Osteoblast (primary cell): ENCODE measurements at regions not wholly inside any gene's neighbourhood (a gene's known extent, or its start where the extent isn't known, plus 50 kb on each side); places are given as distances from the start of the nearest gene placed in this dataset.
"Not testable (repeated sequence)": the region's sequence is repeated elsewhere in the genome, so short reads cannot be mapped to it uniquely, and the experiment has no call there.

ENCODE experiments used
- DNase-seq: peaks from one replicate; pipeline ENCODE4 v3.0.0; 2011; ENCODE audit warnings: low spot score, mixed read lengths; ENCODE audit not compliant: insufficient read length; ENCODE audit errors: missing footprints
- H2AFZ ChIP-seq: 2 replicates; pipeline ENCODE4 v1.6.0; 2011; ENCODE audit warnings: mild to moderate bottlenecking, low read length
- H3K27ac ChIP-seq: 2 replicates; pipeline ENCODE4 v1.5.1; 2011; ENCODE audit warnings: mild to moderate bottlenecking, low read depth, low read length, moderate library complexity
- H3K27me3 ChIP-seq: 2 replicates; pipeline ENCODE4 v1.6.0; 2012; ENCODE audit warnings: mild to moderate bottlenecking, control low read depth, inconsistent platforms, low read length, moderate library complexity; ENCODE audit not compliant: insufficient read depth
- H3K36me3 ChIP-seq: 2 replicates; pipeline ENCODE4 v1.5.1; 2011; ENCODE audit warnings: mild to moderate bottlenecking, low read length, control low read depth, moderate library complexity; ENCODE audit not compliant: insufficient read depth
- H3K4me1 ChIP-seq: 2 replicates; pipeline ENCODE4 v1.5.1; 2011; ENCODE audit warnings: mild to moderate bottlenecking, low read length, control low read depth, moderate library complexity; ENCODE audit not compliant: insufficient read depth
- H3K4me2 ChIP-seq: 2 replicates; pipeline ENCODE4 v1.6.0; 2011; ENCODE audit warnings: mild to moderate bottlenecking, low read length; ENCODE audit not compliant: insufficient read depth
- H3K4me3 ChIP-seq: fragments of 200-600 bp; sonication (generic); 3 replicates; pipeline ENCODE4 v1.5.1; 2012; ENCODE audit warnings: mild to moderate bottlenecking, low read length, inconsistent platforms; ENCODE audit not compliant: insufficient read depth
- H3K79me2 ChIP-seq: 2 replicates; pipeline ENCODE4 v1.6.0; 2012; ENCODE audit warnings: mild to moderate bottlenecking, low read length, control low read depth, inconsistent platforms; ENCODE audit not compliant: insufficient read depth
- H3K9me3 ChIP-seq: 2 replicates; pipeline ENCODE4 v1.5.1; 2011; ENCODE audit warnings: low read depth, low read length, control low read depth
- H4K20me1 ChIP-seq: 2 replicates; pipeline ENCODE4 v1.6.0; 2012; ENCODE audit warnings: mild to moderate bottlenecking, low read length, control low read depth; ENCODE audit not compliant: insufficient read depth
- TF ChIP-seq, protein P1 (sequence below): IDR thresholded peaks from 2 replicates; pipeline ENCODE4 v1.5.1; 2011; ENCODE audit warnings: mild to moderate bottlenecking, low read depth, low read length, moderate library complexity; ENCODE audit errors: extremely low read depth

DNA sequence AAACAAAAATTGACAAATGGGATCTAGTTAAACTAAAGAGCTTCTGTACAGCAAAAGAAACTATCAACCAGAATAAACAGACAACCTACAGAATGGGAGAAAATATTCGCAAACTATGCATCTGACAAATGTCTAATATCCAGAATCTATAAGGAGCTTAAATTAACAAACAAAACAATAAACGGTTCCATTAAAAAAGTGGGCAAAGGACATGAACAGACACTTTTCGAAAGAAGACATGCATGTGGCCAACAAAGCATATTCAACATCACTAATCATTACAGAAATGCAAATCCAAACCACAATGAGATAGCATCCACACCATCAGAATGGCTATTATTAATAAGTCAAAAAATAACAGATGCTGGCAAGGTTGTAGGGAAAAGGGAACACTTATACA, 50.5 kb upstream of the MED13L start:
- DNase-seq, H3K4me2 ChIP-seq, H3K4me3 ChIP-seq, H4K20me1 ChIP-seq, H3K9me3 ChIP-seq, H3K79me2 ChIP-seq, H3K27ac ChIP-seq, H3K36me3 ChIP-seq, H3K4me1 ChIP-seq, H2AFZ ChIP-seq, H3K27me3 ChIP-seq: not testable (repeated sequence)

DNA sequence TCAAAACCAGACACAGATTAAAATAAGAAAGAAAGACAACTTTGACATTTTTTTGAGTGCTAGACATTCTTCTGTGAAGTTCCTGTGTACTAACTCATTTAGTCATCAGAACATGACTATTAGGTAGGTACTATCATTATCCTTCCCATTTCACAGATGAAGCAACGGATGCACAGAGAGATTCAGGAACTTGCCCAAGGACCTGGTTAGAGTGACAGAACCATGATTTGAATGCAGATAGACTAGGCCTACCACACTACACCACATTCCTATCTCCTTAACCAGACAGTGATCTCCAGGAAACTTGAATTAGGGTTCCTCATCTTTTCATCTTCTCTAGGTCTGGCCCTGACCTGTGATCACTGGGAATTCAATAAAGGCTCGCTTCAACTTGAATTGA, 54.4 kb upstream of the MED13L start:
- Histone ChIP-seq H3K4me3 (no peak overlapping the region), H3K79me2 (no peaks in the 10 kb centered on the region), H2AFZ (no peak overlapping the region), H4K20me1 (no peaks in the 10 kb centered on the region), H3K27ac (no peak overlapping the region), H3K4me1 (no peaks in the 10 kb centered on the region), H3K9me3 (no peaks in the 10 kb centered on the region), H3K27me3 (no peaks in the 10 kb centered on the region), H3K36me3 (no peaks in the 10 kb centered on the region), H3K4me2 (no peak overlapping the region)
- DNase-seq, result no peak
- TF ChIP-seq, protein P1, sequence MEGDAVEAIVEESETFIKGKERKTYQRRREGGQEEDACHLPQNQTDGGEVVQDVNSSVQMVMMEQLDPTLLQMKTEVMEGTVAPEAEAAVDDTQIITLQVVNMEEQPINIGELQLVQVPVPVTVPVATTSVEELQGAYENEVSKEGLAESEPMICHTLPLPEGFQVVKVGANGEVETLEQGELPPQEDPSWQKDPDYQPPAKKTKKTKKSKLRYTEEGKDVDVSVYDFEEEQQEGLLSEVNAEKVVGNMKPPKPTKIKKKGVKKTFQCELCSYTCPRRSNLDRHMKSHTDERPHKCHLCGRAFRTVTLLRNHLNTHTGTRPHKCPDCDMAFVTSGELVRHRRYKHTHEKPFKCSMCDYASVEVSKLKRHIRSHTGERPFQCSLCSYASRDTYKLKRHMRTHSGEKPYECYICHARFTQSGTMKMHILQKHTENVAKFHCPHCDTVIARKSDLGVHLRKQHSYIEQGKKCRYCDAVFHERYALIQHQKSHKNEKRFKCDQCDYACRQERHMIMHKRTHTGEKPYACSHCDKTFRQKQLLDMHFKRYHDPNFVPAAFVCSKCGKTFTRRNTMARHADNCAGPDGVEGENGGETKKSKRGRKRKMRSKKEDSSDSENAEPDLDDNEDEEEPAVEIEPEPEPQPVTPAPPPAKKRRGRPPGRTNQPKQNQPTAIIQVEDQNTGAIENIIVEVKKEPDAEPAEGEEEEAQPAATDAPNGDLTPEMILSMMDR, result no peak

DNA sequence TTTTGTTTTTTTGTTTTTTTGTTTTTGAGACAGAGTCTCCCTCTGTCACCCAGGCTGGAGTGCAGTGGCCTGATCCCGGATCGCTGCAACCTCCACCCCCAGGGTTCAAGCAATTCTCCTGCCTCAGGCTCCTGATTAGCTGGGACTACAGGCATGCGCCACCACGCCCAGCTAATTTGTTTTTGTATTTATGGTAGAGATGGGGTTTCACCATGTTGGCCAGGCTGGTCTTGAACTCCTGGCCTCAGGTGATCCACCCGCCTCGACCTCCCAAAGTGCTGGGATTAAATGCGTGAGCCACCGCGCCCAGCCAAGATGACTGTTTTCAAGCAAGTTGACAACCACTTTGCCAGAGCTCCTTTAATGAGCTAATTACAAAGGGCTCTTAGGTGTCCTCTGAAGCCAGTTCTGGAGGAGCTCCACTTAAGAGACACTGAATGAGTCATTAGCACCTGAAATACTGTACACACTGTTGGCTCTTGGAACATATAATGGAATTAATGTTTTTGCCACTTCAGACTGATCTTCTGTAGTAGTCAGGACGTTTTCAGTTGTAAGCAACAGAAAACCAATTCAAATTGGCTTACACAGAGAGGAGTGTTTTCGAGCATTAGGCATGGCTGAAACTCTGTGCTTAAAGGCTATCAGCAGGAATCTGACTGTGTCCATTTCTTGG, 55.4 kb upstream of the MED13L start:
- no peaks in the 10 kb centered on the region for H3K27me3 ChIP-seq
- no peak for DNase-seq
- TF ChIP-seq, protein P1, result no peak
- no peak overlapping the region for H3K4me2 ChIP-seq
- no peaks in the 10 kb centered on the region for H4K20me1 ChIP-seq
- H2AFZ ChIP-seq, result no peak overlapping the region
- H3K36me3 ChIP-seq, result no peaks in the 10 kb centered on the region
- no peaks in the 10 kb centered on the region for H3K4me1 ChIP-seq
- no peak overlapping the region for H3K4me3 ChIP-seq
- no peak overlapping the region for H3K27ac ChIP-seq
- no peaks in the 10 kb centered on the region for H3K9me3 ChIP-seq
- H3K79me2 ChIP-seq, result no peaks in the 10 kb centered on the region

DNA sequence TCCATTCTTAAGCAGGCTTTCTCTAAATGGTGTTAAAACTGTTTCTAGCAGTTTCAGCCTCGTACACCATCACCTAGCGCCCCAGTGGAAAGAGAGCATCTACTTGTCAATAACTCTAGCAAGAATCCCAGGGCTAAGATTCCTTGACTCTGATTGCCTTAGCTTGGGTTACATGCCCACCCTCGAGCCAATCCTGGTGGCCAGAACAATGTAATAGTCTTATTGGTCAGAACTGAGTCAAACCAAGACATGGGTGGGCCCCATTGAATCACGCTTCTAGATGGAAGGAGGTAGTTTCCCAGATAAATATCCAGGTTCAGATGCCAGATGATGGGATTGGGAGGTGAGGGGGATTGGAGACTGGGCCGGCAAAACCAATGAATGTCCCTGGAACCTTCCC, 55.9 kb upstream of the MED13L start:
- Histone ChIP-seq H3K4me1 (no peaks in the 10 kb centered on the region), H3K27me3 (no peaks in the 10 kb centered on the region), H3K79me2 (no peaks in the 10 kb centered on the region), H3K36me3 (no peaks in the 10 kb centered on the region), H2AFZ (no peak overlapping the region), H3K9me3 (no peaks in the 10 kb centered on the region), H4K20me1 (no peaks in the 10 kb centered on the region), H3K4me3 (no peak overlapping the region), H3K4me2 (no peak overlapping the region), H3K27ac (no peak overlapping the region)
- TF ChIP-seq, protein P1, result no peak
- DNase-seq, result no peak
